ENCODE measurements at regions not wholly inside any gene's neighbourhood (a gene's known extent, or its start where the extent isn't known, plus 50 kb on each side); places are given as distances from the start of the nearest gene placed in this dataset.

DNA sequence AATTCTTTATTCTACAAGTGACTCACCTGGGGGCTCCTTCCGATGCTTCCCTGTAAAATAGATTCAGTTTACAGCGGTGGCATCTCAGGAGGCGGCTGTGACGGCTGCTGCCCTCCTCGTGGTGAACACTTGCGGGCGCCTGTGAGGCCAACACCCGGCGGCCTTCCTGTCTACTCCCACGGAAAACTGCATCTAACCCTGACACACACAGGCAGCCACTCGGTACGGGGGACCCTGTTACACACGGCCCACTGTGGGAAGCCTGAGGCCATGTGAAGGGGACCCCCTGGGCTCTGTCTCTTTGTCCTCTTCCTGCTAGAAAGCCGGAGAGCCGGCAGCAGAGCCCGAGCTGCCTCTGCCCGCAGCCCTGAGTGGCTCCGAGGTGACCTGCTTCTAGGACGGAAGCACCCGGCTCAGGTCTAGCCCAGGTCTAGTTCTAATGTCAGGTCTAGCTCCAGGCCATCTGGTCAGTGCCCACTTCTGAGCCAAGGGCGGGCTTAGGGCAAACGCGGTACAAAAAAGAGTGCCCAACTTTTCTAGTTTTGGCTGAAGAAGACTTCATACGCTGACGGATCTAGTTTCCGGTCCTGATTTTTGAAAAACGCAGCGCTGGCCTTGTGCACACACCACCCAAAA lies 159.4 kb downstream of the ENGASE start:
- no peak for ATAC-seq (ENCODE audit: insufficient read depth, low read depth)
- Histone ChIP-seq H3K36me3 (ENCODE audit: insufficient read depth, low read length) (no peaks in the 10 kb centered on the region), H2AFZ (ENCODE audit: low read depth, low read length) (no peak overlapping the region)

DNA sequence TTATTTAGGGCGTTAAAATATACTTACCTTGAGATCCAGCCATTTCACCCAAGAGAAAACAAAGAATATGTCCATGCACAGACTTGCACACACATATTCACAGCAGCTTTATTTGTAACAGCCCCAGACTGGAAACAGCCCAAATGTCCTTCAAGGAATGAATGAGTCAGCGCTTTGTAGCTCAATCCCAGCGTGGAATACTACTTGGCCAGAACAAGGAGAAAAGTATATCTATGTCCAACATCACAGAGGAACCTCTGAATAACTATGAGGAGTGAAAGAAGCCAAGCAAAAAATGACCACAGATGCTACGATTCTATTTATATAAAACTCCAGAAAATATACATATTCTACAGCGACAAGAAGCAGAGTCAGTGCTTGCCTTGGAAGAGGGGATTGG lies 158.3 kb downstream of the ENGASE start:
- no peaks in the 10 kb centered on the region for H3K27me3 ChIP-seq (ENCODE audit: insufficient read depth, low read length, poor library complexity)
- no peak for ATAC-seq (ENCODE audit: insufficient read depth, low read depth)

More for the DNA sequence above, 159.4 kb downstream of the ENGASE start:
- H3K79me2 ChIP-seq (ENCODE audit: insufficient read depth, low read length) = no peaks in the 10 kb centered on the region
- no peaks in the 10 kb centered on the region; the same call in 1 of the 2 replicates for H4K20me1 ChIP-seq (ENCODE audit: insufficient read depth, low read length)
- no peak overlapping the region for H3K4me3 ChIP-seq (ENCODE audit: low read depth in 1 of 2, low read length in 2 of 2)
- no peaks in the 10 kb centered on the region for H3K9me3 ChIP-seq (ENCODE audit: insufficient read depth, low read length, severe bottlenecking)
- H3K9ac ChIP-seq (ENCODE audit: low read depth, low read length) = no peak overlapping the region
- TF ChIP-seq EZH2 (IDR thresholded peaks at IDR 0.05; ENCODE audit: borderline replicate concordance, low read depth, low read length, severe bottlenecking) = no peak
- TF ChIP-seq, protein P1, sequence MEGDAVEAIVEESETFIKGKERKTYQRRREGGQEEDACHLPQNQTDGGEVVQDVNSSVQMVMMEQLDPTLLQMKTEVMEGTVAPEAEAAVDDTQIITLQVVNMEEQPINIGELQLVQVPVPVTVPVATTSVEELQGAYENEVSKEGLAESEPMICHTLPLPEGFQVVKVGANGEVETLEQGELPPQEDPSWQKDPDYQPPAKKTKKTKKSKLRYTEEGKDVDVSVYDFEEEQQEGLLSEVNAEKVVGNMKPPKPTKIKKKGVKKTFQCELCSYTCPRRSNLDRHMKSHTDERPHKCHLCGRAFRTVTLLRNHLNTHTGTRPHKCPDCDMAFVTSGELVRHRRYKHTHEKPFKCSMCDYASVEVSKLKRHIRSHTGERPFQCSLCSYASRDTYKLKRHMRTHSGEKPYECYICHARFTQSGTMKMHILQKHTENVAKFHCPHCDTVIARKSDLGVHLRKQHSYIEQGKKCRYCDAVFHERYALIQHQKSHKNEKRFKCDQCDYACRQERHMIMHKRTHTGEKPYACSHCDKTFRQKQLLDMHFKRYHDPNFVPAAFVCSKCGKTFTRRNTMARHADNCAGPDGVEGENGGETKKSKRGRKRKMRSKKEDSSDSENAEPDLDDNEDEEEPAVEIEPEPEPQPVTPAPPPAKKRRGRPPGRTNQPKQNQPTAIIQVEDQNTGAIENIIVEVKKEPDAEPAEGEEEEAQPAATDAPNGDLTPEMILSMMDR (IDR thresholded peaks at IDR 0.05; ENCODE audit: borderline replicate concordance, extremely low read depth, low read length, poor library complexity, severe bottlenecking) = no peak
- no peak for DNase-seq
- no peaks in the 10 kb centered on the region for H3K27me3 ChIP-seq (ENCODE audit: insufficient read depth, low read length, poor library complexity)
- H3K4me1 ChIP-seq (ENCODE audit: insufficient read depth, low read length) = no peaks in the 10 kb centered on the region
- H3K4me2 ChIP-seq (ENCODE audit: insufficient read depth, low read length) = no peak overlapping the region
- no peak overlapping the region for H3K27ac ChIP-seq (ENCODE audit: low read length)

DNA sequence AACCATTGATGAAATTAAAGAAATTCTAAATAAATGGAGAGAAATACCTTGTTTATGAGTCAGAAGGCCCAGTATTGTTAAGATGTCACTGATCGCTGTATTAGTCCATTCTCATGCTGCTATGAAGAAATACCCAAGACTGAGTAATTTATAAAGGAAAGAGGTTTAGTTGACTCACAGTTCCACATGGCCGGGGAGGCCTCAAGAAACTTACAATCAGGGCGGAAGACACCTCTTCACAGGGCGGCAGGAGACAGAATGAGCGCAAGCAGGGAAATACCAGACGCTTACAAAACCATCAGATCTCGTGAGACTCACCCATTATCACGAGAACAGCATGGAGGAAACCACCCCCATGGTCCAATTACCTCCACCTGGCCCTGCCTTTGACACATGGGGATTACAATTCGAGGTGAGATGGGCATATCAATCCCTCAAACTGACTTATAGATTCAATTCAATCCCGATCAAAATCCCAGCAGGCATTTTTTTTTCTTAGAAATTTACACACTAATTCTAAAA lies 157.2 kb downstream of the ENGASE start:
- no peaks in the 10 kb centered on the region for H3K4me1 ChIP-seq (ENCODE audit: insufficient read depth, low read length)
- no peaks in the 10 kb centered on the region for H3K79me2 ChIP-seq (ENCODE audit: insufficient read depth, low read length)
- H3K4me2 ChIP-seq (ENCODE audit: insufficient read depth, low read length) = no peak overlapping the region
- no peak for DNase-seq
- no peak overlapping the region for H2AFZ ChIP-seq (ENCODE audit: low read depth, low read length)
- no peaks in the 10 kb centered on the region; the same call in 1 of the 2 replicates for H4K20me1 ChIP-seq (ENCODE audit: insufficient read depth, low read length)
- H3K27me3 ChIP-seq (ENCODE audit: insufficient read depth, low read length, poor library complexity) = no peaks in the 10 kb centered on the region
- TF ChIP-seq EZH2 (IDR thresholded peaks at IDR 0.05; ENCODE audit: borderline replicate concordance, low read depth, low read length, severe bottlenecking) = no peak
- TF ChIP-seq, protein P1 (IDR thresholded peaks at IDR 0.05; ENCODE audit: borderline replicate concordance, extremely low read depth, low read length, poor library complexity, severe bottlenecking) = no peak
- no peak for ATAC-seq (ENCODE audit: insufficient read depth, low read depth)
- no peak overlapping the region for H3K27ac ChIP-seq (ENCODE audit: low read length)
- no peak overlapping the region for H3K9ac ChIP-seq (ENCODE audit: low read depth, low read length)
- no peaks in the 10 kb centered on the region for H3K36me3 ChIP-seq (ENCODE audit: insufficient read depth, low read length)
- no peaks in the 10 kb centered on the region for H3K9me3 ChIP-seq (ENCODE audit: insufficient read depth, low read length, severe bottlenecking)
- no peak overlapping the region for H3K4me3 ChIP-seq (ENCODE audit: low read depth in 1 of 2, low read length in 2 of 2)

More for the DNA sequence above, 158.3 kb downstream of the ENGASE start:
- H4K20me1 ChIP-seq (ENCODE audit: insufficient read depth, low read length) = no peaks in the 10 kb centered on the region
- no peak overlapping the region for H3K27ac ChIP-seq (ENCODE audit: low read length)
- H3K79me2 ChIP-seq (ENCODE audit: insufficient read depth, low read length) = no peaks in the 10 kb centered on the region
- no peak overlapping the region for H3K9ac ChIP-seq (ENCODE audit: low read depth, low read length)
- no peaks in the 10 kb centered on the region for H3K36me3 ChIP-seq (ENCODE audit: insufficient read depth, low read length)
- TF ChIP-seq, protein P1 (IDR thresholded peaks at IDR 0.05; ENCODE audit: borderline replicate concordance, extremely low read depth, low read length, poor library complexity, severe bottlenecking) = no peak
- TF ChIP-seq EZH2 (IDR thresholded peaks at IDR 0.05; ENCODE audit: borderline replicate concordance, low read depth, low read length, severe bottlenecking) = no peak
- H3K4me1 ChIP-seq (ENCODE audit: insufficient read depth, low read length) = no peaks in the 10 kb centered on the region
- no peak overlapping the region for H3K4me3 ChIP-seq (ENCODE audit: low read depth in 1 of 2, low read length in 2 of 2)
- H3K4me2 ChIP-seq (ENCODE audit: insufficient read depth, low read length) = no peak overlapping the region
- no peak for DNase-seq
- H3K9me3 ChIP-seq (ENCODE audit: insufficient read depth, low read length, severe bottlenecking) = no peaks in the 10 kb centered on the region
- no peak overlapping the region for H2AFZ ChIP-seq (ENCODE audit: low read depth, low read length)

Measured in DND-41 (cell line).